Lung microvascular endothelial cell (primary cell): ENCODE measurements at regions not wholly inside any gene's neighbourhood (a gene's known extent, or its start where the extent isn't known, plus 50 kb on each side); places are given as distances from the start of the nearest gene placed in this dataset.

Experiments
- DNase-seq, 2 donors: peaks; one replicate each; pipeline versions ENCODE4 v3.0.0 to v3.0.0-alpha.2; 2010; ENCODE audit warnings: low read depth in 2 of 2

DNA sequence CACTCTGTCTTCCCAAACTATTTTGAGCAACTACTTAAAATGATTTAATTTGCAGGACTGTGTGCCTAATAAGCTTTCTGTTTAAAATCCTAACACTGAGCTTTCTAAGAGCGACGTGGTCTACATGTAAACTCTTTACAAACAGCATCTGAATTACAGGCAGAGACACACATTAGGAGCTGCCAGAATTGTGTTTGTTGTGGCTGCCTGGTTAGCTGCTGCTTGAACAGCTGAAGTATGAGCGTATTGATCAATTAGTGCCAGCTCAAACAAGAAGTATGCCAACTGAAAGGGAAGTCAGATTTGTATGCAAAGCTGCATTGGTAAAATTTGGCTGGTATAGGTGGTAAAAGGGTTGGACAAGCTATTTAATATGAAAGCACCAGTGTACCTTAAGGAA, 384.4 kb downstream of the PCDH7 start:
- no peak for DNase-seq

DNA sequence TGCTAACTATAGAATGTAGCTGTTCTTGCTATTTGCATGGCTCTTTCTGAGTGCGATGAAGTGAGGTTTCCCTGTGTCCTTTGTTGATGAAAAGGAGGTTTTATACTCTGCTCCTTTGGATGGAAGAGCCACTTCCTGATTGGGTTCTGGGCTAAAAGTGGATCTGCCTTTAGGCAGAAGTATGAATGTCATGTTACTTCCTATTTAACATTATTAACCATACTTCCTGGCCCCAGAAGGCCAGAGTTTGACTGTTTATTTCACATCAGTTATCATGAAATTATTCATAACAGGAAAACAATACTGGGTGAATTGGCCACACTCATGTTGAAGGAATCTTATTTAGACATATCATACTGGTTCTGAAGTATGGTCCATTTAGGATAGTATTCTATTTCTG, 386.2 kb downstream of the PCDH7 start:
- DNase-seq, result peak in 1 of 2 donors; percentile 23

DNA sequence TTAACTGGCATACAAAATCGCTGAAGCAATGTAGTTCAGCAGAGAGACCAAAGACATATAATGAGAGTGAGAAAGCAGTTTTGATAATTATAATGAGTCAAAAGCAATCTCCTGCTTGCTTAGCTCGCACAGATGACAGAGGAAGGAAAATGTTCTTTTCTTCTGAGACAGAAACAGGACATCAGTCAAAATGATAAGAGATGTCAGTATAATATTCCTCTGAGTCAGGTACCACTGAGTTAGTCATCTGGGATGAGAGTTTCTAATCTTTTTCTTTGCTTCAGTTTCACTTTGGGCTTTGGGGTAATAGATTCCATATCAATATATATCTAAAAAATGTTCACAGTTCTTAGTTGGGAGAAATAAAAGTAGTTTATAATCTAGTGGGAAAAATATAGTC, 387.2 kb downstream of the PCDH7 start:
- peak in 1 of 2 donors; percentile 4 for DNase-seq

DNA sequence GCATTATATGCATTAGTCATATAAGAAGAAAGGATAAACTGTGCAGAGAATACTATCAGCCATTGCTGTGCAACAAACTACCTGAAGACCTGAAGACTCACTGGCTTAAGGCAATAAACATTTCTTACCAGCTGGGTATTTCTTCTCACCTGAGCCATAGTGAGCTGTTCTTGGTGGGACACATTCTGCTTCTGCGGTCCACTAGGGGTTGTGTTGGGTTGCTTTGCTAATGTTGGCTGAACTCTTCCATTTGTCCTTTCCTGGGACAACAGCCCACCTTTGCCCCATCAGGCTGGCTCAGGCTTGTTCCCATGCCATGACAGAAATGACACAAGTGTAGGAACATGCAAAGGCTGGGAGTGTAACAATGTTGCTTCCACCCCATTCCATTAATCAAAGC, 388.6 kb downstream of the PCDH7 start:
- no peak for DNase-seq

DNA sequence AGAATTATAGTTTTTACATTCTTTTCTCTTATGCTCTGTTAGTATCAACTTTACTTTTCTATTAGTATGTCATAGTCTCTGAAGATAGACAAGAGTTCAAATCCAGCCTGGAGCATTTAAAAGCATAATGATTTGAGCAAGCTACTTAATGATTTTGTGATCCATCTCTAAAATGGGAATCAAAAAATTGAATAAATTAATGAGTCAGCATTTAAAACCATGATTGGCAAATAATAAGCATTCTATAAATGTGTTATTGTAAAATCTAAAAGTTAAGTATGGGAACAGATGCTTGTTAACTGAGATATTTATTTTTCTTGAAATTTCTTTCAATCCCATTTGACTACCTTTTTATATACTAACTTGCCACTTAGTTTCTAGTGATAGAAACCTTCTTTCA, 391.6 kb downstream of the PCDH7 start:
- no peak for DNase-seq

DNA sequence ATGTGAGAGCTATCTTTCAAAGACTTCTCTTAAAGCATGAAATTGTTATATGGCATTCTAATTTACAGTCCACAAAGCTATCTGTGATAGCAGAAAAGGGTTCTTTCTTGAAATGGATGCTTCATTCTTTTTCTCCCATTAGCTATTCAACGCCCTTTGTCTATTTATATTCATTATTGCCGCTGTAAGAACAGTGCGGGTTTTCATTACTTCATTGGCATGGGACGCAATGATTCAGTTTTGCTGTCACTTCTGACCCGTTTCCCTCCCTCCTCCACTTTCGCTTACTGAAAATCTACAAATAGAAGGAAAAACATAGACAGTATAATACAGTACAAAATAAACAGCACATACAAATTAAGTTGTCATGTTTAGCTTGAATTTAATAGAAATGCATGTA, 394.6 kb downstream of the PCDH7 start:
- DNase-seq, result no peak

DNA sequence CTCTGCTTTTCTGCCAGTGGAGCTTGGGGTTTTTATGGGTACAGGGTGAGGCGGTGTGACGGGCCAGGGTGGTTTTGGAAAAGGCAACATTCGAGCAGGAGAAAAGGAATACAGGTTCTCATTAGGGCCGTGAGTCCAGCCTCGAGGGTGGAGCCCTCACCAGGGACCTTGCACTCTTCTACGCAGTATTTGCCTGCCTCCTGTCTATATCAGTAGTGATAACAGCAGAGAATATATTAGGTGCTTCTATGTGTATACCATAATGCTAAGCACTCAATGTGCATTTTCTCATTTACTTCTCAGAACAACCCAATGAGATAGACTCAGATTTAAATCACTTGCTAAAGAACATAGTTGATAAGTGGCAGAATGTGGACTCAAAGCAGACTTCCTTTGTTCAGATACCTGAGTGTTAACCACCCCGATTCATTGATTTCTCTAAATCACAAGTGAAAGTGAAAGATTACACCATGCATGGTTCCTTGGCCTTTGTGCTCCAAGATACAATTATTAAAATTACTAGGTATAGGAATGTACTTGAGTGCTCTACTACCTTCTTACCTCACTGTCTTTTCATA, 403.9 kb downstream of the PCDH7 start:
- DNase-seq, result no peak

DNA sequence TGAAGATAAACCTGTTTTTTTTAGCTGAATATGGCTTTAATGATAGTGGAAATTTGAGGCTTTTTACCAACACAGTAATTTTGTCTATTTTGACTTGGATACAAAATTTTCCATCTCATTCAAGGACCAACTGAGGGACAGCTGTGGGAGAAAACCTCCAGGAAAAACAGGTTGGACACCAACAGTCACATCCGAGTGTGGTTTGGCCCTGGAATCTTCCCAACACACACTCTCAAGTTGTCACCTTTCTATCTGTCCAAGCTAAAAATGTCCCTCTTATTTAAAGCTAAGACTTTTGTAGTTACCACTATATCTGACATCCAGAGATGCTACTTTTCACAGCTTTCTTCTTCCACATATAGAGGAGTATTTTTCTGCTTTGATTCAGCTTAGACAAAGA, 404.9 kb downstream of the PCDH7 start:
- no peak for DNase-seq

DNA sequence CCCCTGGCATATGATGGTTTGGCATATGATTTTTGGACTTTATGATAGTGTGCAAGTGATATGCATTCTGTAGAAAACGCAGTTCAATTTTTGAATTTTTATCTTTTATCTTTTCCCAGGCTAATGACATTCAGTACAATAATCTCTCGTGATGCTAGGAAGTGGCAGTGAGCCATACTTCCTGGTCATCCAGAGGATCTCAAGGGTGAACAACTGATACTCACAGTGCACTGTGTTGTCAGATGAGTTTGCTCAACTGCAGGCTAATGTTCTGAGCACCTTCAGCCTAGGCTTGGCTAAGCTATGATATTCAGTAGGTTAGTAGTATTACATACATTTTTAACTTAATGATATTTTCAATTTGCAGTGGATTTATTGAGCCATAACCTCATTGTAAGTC, 405.3 kb downstream of the PCDH7 start:
- peak; percentile 2 to 52 for DNase-seq

DNA sequence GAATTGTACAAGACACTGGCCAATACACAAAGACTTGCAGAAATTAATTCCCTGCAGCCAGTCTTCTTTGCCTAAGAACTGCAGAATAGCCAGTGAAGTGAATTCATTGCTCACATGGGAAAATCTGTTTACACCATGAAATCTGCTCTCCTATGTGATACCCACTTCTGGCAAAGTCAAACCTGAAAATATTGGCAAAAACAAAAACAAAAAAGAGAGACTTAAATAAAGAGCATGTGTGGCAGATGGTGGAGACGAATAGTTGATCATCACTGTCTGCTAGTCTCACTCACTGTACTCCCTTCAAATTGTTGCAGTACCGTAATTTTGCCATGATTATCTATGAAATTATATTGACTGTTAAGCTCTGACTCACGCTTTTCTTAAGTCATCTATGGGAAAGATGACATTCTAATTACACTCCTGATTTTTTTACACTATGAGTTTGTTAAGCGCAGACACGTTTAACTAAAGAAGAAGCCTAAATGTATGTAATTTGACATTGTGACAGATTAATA, 406.8 kb downstream of the PCDH7 start:
- DNase-seq, result no peak

DNA sequence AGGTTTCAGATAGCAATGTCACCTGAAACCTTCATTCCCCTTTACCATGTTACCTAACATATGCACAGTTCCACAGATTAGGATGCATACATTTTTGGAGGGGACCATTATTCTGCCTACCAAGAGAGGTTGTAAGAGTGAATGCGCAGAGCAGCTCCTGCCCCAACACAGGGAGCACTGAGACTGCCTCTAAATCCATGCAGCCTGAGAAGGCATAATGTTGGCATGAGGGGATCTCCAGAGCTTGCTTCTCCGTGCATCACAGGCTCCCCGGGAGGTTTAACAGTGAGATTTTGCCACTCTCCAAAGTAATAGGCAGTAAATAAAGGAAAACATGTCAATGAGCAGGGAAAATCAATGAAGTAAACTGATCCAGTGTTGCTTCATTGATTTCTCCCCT, 410.8 kb downstream of the PCDH7 start:
- DNase-seq, result no peak

DNA sequence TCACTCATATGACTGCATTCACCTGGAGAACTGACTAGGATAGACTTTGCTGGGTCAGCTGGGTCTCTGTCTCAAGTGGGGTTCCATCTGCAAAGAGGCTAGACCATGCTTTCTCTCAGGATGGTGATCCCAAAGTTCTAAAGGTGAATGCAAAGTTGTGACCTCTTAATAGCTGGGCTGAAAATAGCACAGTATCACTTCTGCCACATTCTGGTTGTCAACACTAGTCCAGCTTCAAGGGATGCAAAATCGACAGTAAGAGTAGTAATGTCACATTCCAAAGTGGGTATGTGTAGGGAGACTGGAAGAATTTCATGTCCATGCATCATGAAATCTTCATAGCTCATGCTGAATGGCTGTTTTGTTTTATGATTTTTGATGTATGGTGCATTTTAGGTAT, 414.6 kb downstream of the PCDH7 start:
- DNase-seq, result no peak

DNA sequence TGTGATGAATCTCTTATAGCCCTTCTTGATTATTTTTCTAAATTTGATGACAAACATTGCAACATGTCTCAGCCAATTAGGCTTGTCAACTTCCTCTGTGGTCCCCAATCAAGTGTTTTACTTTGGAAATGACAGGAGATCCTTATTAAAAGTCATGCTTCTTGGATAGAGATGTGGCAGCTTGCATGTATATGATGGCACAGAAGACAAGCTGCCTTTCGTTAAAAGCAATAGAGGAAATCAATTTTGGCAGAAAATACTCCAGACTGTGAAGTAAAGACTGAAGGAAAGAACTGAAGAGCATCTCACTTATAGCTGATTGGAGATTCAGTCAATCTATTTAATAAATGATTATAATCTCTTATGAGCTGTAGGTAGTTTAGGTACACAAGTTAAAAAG, 419.6 kb downstream of the PCDH7 start:
- no peak for DNase-seq

DNA sequence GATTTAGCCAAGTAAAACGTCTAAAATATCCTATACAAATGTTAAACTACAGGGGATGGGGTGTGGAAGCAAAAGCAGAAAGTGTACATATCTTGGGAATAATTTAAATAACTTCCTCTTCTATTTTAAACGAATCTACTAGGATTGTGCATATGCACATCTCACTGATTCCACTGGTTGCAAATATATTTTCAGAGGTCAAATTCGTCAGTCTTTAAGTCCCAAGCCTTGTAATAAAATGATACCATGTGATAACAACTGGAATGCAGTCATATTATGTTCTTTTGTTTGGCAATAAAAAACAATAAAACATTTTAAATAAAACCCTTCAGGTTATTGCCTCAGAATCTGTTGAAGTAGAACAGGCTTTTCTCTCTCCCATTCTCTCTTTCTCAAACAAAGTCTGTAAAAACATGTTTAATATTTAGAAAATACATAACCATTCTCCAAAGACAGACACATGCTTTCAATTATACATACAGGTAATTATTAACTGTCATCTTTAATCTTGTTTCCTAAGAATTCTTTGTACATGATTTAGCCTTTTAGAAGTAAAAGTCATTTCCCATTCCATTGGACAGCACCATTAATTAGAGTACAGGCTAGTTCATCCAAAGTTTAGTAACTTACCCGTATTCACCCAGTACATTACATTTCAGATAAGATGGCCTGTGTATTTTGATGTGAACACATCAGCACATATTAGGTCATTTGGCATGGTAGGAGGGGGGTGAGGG, 421.1 kb downstream of the PCDH7 start:
- DNase-seq, result no peak

DNA sequence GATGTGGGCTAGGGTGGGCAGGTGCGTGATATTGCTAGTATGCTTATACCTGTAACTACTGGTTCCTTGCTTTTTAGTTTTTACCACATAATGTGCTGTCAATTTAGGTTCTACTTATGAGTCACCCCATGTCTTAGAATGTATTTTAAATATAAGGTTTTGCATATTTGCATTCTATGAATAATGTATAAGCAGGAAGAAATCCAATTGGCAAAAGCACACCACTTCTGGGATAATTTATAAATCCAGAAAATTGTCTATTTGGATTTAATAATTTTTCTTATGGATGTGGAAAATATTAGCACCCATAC, 421.6 kb downstream of the PCDH7 start:
- no peak for DNase-seq

DNA sequence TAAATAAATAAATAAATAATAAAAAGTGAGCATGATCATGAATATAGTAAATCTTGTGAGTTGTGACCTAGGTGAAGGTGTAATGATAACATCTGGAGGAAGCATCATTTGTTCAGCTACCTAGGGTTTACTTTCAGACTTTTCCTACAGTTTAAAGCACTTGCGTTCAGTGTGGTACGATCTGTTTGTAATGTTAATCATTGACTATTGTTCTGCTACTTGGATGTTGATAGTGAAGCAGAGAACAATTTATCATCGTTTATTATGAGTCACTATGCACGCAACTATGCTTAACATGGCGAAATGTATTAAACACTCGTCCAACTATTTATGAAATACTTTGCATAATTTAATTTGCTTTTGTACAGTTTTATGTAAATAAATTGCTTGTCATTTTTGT, 426.2 kb downstream of the PCDH7 start:
- DNase-seq, result no peak

DNA sequence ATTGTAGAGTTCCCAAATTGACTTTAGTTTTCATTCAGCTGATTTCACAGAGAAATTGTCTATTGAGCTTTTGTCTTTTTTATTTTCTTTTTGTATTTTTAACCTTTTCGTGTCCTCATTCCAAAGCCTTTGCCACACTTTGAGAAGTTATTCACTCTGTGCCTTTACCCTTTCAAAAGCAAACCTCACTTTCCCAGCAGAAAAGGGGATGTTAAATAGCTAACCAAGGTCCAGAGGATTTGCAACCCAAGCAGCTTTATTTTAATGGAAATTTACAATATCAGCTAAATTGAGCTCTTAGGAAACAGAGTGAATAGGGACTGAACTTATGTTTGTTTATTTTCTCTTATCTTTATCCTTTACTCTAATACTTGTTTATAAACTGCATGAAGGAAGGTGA, 428.8 kb downstream of the PCDH7 start:
- no peak for DNase-seq

DNA sequence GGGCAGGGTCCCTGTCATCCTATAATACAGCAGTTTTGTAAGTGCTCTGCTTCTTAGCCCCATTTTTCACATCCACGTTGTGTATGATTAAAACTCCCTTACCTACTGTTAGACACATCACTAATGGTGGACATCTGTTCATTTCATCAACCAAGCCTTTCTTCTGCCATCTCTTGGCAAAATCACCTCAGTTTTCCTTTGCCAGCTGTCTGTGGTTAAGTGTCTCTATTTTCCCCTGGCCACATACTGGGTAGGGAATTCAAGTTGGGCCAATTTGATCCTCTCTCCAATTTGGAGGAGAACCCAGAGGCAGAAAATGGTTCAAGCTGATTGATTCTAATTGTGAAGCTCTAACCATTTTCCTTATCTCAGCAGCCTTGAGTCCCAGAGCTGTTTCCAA, 436.1 kb downstream of the PCDH7 start:
- DNase-seq, result no peak

DNA sequence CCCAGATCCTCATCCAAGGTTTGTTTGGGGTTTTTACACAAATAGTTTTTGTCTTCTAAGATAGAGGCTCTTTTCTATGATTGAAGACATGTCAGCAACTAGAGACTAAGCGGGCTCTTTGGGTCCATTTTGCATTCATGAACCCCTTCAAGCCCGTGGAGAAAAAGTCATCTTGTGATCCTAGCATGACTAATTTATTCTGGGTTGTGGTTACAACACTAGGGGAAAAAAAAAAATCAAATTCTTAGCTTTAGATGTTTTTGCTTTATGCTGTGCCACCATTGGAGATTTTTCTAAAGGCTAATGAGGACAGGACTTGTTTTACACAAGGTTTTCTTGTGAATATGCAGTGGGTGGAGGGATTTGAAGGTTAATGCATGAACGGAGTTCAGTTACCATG, 440.0 kb downstream of the PCDH7 start:
- no peak for DNase-seq

DNA sequence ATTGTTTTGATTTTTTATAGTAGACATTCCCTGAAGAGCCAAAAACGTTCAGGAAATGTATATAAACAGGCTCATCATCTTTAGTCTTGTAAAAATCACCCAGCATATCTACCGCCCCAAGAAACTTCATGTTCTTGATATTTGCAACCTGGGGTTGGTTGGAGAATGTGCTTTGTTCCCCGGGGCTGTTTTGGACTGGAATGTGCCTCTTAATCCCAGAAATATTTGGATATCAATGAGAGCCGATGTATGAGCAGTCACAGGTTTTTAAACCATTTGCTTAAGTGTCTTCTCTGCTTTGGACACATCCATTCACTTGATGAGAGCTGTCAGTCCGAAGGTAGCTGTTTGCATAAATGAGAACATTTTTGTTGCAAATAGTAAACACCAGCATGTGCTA, 449.7 kb downstream of the PCDH7 start:
- no peak for DNase-seq

DNA sequence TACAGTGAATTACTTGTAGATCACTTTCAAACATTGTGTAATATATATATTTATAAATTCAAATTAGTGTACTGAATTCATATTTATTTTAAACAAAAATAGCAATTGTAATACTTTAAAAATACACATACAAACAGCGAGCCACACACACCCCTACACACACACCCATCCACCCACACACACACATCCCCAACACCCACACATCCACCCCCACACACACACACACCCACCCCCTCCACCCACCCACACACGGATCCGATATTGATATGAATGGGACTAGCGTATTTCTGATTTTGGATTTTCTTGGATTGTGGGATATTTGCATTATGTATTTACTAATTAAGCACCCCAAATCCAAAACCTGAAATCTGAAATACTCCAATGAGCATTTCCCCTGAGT, 451.2 kb downstream of the PCDH7 start:
- no peak for DNase-seq

DNA sequence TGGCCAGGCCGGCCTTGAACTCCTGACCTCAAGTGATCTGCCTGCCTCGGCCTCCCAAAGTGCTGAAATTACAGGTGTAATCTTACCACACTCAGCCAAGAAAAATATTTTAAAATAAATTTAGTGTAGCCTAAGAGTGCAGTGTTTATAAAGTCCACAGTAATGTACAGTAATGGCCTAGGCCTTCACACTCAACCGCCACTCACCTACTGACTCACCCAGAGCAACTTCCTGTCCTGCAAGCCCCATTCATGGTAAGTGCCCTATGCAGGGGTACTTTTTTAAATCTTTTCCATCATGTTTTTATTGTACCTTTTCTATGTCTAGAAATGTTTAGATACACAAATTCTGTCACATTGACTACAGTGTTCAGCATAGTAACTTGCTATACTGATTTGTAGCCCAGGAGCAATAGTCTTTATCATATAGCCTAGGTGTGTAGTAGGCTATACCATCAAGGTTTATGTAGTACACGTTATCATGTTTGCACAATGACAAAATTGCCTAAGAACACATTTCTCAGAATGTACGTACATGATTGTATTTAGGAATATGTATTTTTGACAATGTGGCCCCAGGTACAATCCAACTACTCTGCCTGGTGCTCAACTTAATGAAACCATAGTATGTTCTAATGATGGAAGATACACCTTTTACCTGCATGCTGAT, 455.2 kb downstream of the PCDH7 start:
- peak in 1 of 2 donors; percentile 12 for DNase-seq

DNA sequence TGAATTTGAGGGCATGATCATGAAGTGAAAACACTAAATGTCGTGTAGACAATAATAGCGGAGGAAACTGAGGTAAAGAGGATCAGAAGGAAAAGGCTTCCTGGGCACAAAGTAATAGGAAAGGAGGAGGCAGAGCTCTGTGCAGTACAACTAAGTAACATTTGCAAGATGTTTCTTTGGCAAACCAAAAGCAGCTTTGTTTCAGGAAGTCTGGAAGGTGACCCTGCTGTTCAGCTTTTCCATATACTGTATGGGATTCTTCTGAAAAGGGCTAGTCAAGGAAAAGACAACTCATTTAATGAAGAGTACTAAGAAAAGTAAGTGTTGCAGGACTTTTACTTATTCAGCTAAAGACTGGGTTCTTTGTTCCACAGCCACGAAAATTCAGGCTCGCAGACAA, 463.1 kb downstream of the PCDH7 start:
- DNase-seq, result peak; percentile 17 to 43
